HFFc6 (cell line): ENCODE measurements at regions not wholly inside any gene's neighbourhood (a gene's known extent, or its start where the extent isn't known, plus 50 kb on each side); places are given as distances from the start of the nearest gene placed in this dataset.

Experiments
- DNase-seq: peaks from one replicate; pipeline ENCODE4 v3.0.0-alpha.2; 2018
- H3K27ac Mint-ChIP-seq: 2 replicates; pipeline ENCODE4 v1.8.0; 2020; ENCODE audit warnings: mild to moderate bottlenecking, mixed read lengths
- H3K27me3 Mint-ChIP-seq: 2 replicates; pipeline ENCODE4 v1.8.0; 2021; ENCODE audit warnings: mild to moderate bottlenecking, moderate library complexity, mixed read lengths; ENCODE audit not compliant: insufficient read depth
- H3K36me3 Mint-ChIP-seq: 2 replicates; pipeline ENCODE4 v1.8.0; 2021; ENCODE audit warnings: low read depth, mixed read lengths
- H3K4me1 Mint-ChIP-seq: 2 replicates; pipeline ENCODE4 v1.8.0; 2020; ENCODE audit warnings: low read depth, mixed read lengths
- H3K4me3 Mint-ChIP-seq: 2 replicates; pipeline ENCODE4 v1.8.0; 2020; ENCODE audit warnings: mild to moderate bottlenecking, moderate library complexity, mixed read lengths
- H3K9me3 Mint-ChIP-seq: 2 replicates; pipeline ENCODE4 v1.8.0; 2020; ENCODE audit warnings: mild to moderate bottlenecking, mixed read lengths
- CTCF ChIP-seq: fragments of 200-600 bp; sonication (generic); IDR thresholded peaks from 2 replicates; pipeline ENCODE4 v1.5.0; 2021; ENCODE audit warnings: antibody characterized with exemption, mild to moderate bottlenecking

GRCh38 chr18:53735526-53735925 lies 488.9 kb downstream of the MBD2 start:
- Mint-ChIP-seq H3K4me1 (no peaks in the 10 kb centered on the region), H3K27ac (no peak overlapping the region), H3K9me3 (peaks cover 42% of the 10 kb centered on the region), H3K4me3 (no peak overlapping the region), H3K36me3 (peaks cover 7% of the 10 kb centered on the region; the same call in 1 of the 2 replicates), H3K27me3 (no peaks in the 10 kb centered on the region)
- DNase-seq = no peak
- TF ChIP-seq CTCF = no peak

GRCh38 chr18:53715243-53715853 lies 509.1 kb downstream of the MBD2 start:
- H3K36me3 Mint-ChIP-seq = no peaks in the 10 kb centered on the region
- no peak for DNase-seq
- peaks cover 30% of the 10 kb centered on the region for H3K9me3 Mint-ChIP-seq
- no peak overlapping the region for H3K4me3 Mint-ChIP-seq
- no peak for TF ChIP-seq CTCF
- no peak overlapping the region for H3K27ac Mint-ChIP-seq
- no peaks in the 10 kb centered on the region for H3K27me3 Mint-ChIP-seq
- H3K4me1 Mint-ChIP-seq = no peaks in the 10 kb centered on the region

- H3K4me1 Mint-ChIP-seq = no peaks in the 10 kb centered on the region
- H3K9me3 Mint-ChIP-seq = peaks cover 28% of the 10 kb centered on the region
- no peaks in the 10 kb centered on the region for H3K27me3 Mint-ChIP-seq
- H3K4me3 Mint-ChIP-seq = no peak overlapping the region
- no peak overlapping the region for H3K27ac Mint-ChIP-seq
- DNase-seq = no peak
- no peak for TF ChIP-seq CTCF
- no peaks in the 10 kb centered on the region for H3K36me3 Mint-ChIP-seq
Observed at GRCh38 chr18:53710080-53710479, 514.4 kb downstream of the MBD2 start.

- no peaks in the 10 kb centered on the region for H3K4me1 Mint-ChIP-seq
- DNase-seq = no peak
- H3K27ac Mint-ChIP-seq = no peak overlapping the region
- no peaks in the 10 kb centered on the region for H3K36me3 Mint-ChIP-seq
- no peak overlapping the region for H3K4me3 Mint-ChIP-seq
- H3K27me3 Mint-ChIP-seq = no peaks in the 10 kb centered on the region
- H3K9me3 Mint-ChIP-seq = peaks cover 25% of the 10 kb centered on the region
- TF ChIP-seq CTCF = no peak
Observed at GRCh38 chr18:53702480-53702879, 522.0 kb downstream of the MBD2 start.

GRCh38 chr18:53701697-53702096 lies 522.8 kb downstream of the MBD2 start:
- TF ChIP-seq CTCF = no peak
- Mint-ChIP-seq H3K27ac (no peak overlapping the region), H3K4me1 (no peaks in the 10 kb centered on the region), H3K9me3 (peaks cover 25% of the 10 kb centered on the region), H3K27me3 (no peaks in the 10 kb centered on the region), H3K4me3 (no peak overlapping the region), H3K36me3 (no peaks in the 10 kb centered on the region)
- DNase-seq = no peak

GRCh38 chr18:53698907-53699306 lies 525.6 kb downstream of the MBD2 start:
- H3K27me3 Mint-ChIP-seq = no peaks in the 10 kb centered on the region
- no peak overlapping the region for H3K4me3 Mint-ChIP-seq
- peaks cover 32% of the 10 kb centered on the region for H3K9me3 Mint-ChIP-seq
- TF ChIP-seq CTCF = peak; percentile 46; the same call in 1 of the 2 replicates
- DNase-seq = no peak
- no peak overlapping the region for H3K27ac Mint-ChIP-seq
- H3K36me3 Mint-ChIP-seq = no peaks in the 10 kb centered on the region
- no peaks in the 10 kb centered on the region for H3K4me1 Mint-ChIP-seq
